NCI-H1417 treated with DMSO at 0.1 percent for 48 hours (cell line): ENCODE measurements at regions not wholly inside any gene's neighbourhood (a gene's known extent, or its start where the extent isn't known, plus 50 kb on each side); places are given as distances from the start of the nearest gene placed in this dataset.
"Not testable (repeated sequence)": the region's sequence is repeated elsewhere in the genome, so short reads cannot be mapped to it uniquely, and the experiment has no call there.

Experiments
- DNase-seq: peaks from one replicate; lab custom pipeline; 2025; lab: John Stamatoyannopoulos, UW

DNA sequence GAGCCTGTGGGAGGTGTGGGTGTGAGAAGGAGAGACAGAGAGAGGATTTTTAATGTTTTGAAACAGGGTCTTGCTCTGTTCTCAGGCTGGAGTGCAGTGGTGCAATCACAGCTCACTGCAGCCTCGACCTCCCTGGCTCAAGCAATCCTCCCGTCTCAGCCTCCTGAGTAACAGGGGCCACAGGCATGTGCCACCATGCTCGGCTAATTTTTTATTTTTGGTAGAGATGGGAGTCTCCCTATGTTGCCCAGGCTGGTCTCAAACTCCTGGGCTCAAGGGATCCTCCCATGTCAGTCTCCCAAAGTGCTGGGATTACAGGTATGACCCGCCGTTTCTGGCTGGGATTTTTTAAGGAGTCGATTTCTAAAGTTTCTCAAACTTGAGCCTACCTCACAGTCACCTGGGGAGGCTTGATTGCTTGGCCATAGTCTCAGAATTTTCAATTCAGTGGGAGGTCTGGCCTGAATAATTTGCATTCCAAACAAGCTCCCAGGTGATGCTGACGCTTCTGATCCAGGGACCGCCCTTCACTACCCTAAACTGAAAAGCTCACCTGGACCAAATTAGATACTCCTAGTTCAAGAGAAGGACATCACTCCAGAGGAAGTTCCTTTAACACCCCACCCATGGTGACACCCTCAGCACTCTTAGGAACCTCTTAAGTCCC is 70.8 kb upstream of the SLC1A4 start:
- no peak for DNase-seq

DNA sequence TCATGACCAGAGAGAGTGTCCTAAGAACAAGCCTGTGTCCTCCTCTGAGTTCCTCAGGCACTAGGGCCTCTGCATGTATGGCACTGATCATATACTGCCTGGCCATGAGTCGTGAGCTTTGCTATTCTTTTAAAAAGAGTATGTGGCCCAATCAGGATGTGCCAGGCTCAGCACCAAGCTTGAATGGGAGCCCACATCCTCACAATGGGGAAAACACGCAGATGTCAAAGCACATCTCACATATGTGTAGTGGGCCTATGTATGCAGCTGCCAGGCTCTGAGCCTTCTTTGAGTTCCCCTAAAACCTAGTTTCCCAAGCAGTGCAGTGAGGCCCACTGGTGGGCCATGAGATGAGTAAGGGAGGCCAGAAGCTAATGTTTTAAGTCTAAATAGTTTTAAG is 69.9 kb upstream of the SLC1A4 start:
- DNase-seq: no peak

DNA sequence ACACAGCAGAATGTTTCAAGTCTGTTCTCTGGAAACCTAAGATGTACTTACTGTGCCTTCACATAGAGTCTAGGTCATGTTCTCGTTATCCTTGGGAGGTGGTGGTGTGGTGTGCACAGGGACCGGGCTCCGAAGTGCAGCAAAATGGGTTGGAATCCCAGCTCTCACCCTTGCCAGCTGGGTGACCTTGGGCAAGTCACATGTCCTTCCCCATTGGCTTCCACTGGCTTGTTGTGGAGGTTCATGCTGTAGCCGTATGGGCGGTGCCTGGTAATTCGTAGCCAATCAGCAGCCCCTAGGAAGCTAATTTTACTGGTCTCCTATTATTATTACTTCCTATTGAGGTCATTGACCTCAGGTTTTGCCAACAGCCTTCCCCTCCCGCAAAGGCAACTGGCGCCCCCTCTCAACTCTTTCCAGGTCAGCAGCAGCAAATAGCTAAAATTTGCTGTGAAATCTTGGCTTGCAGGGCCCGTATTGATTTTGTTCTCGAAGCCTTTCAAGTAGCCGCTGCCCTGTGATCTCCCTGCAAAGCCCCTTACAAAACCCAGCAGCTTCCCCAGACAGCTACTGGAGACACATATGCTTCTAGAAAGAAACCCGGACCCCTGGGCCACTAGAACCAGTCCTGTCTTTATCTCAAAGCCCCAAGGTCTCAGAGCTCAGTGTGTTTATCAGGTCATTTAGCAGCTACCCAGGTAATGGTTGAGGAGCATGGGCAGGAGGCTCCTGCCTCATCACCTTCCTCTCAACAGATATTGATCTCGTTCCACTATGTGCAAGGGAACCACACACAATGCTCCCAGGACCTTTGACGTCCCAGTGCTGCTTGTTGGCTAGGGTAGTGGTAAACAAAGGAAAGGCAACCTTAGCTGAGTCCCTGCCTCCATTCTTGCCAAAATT is 66.5 kb upstream of the SLC1A4 start:
- no peak for DNase-seq

DNA sequence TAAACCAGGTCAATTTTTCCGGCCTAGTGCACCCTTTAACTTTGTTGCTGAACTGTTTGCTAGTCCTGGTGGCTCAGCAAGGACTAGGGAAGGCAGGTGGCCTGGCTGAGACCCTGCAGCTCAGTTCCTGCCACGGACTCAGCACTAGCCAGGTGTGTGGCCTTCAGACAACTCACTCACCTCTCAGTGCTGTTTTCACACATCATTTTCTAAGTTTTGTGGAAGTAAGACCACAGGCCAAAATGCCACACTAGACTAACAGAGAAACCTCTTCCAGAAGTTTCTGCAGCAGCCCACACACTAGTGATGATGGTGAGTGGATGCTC is 65.9 kb upstream of the SLC1A4 start:
- DNase-seq: no peak

DNA sequence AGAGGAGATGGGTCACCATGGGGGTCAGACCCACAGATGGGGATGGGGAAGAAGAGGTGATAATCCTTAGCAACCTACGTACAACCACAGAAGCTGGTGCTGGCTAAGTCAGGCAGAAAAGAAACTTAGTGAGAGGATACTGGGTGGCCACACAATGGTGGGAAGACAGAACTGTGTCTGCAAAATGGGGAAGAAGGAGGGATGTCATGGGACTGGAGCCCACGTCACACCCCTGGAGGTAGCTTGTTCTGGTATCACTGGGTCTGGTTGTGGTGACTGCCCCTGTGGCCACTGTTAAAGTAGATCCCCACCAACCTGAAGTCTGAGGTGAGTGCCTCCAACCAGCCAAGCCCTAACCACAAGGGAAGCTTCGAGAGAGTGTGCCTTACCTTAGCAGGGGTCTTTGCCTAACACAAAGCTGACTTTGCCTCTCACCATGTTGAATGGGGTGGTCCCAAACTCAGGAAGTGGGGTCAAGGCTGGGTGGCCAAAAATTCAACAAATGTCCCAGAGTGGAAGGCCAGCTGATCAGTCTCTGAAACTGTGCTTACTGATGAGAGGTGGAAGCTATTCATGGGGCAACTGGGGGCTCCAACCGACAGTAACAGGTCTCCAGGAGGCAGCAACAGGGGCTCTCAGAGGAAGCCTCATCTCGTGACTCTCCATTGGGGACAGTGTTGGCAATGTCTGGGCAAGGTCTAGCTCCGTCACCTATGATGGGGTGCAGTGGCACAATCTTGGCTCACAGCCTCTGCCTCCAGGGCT is 64.8 kb upstream of the SLC1A4 start:
- no peak for DNase-seq

DNA sequence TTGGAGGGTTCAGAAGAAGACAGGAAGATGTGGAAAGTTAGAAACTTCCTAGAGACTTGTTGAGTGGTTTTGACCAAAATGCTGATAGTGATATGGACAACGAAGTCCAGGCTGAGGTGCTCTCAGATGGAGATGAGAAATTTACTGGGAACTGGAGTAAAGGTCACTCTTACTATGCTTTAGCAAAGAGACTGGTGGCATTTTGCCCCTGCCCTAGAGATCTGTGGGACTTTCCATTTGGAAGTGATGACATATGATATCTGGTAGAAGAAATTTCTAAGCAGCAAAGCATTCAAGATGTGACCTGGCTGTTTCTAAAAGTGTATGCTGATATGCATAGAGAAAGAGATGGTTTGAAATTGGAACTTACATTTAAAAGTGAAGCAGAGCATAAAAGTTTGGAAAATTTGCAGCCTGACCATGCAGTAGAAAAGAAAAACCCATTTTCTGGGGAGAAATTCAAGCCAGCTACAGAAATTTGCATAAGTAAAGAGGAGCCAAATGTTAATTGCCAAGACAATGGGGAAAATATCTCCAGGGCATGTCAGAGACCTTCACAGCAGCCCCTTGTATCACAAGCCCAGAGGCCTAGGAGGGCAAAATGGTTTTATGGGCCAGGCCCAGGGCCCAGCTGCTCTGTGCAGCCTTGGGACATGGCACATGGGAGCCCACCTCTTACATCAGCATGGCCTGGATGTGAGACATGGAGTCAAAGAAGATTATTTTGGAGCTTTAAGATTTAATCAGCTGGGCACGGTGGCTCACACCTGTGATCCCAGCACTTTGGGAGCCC is 63.1 kb upstream of the SLC1A4 start:
- DNase-seq: not testable (repeated sequence)

DNA sequence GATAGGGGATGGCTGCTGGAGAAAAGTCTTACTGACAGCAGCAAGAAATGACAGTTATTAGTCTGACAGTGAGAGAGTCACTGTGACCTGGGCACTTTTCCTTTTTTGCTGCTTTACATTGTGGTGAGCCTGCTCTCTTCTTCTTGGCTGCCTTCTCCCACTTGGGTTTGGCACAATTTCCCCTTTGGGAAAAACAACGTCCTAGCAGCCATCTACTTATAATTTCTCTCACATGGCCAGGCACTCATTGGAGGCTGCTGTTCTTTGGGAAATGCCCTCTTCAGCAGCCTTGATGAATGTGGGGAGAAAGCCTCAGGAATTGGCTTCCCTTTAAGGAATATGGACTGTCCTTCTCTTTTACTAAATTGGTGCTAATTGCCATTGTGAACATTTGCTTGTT is 60.4 kb upstream of the SLC1A4 start:
- DNase-seq: no peak

DNA sequence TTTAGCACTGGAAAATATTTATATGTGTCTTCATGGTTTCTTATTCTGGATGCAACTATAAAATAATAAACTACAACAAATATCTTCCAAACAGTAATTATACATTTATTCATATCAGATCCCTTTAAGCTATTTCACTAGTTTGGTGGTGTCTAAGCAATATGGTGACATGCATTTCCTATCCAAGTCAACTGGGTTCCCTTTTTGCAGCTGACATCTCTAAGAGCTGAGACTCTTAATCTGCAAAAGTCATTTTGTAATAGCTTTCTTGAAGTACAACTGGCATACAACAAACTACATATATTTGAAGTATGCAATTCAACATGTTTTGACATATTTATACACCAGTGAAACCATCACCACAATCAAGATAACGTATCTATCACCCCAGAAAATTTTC is 59.9 kb upstream of the SLC1A4 start:
- DNase-seq: no peak

DNA sequence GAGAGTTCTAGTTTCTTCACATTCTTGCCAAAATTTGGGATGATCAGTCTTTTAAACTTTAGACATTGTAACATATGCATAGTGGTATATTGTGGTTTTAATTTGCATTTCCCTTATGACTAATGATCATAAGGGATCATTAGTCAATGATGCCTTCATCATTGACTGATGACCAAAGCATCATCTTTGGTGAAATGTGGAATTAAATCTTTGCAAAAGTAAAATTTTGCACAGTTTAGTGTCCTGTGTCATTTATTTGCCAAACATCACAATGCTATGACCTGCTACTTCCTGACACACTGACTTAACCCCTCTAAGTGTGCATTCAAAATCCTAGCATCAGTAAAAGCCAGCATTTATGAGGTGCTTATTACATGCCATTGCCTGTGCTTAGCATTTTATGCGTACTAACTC is 58.9 kb upstream of the SLC1A4 start:
- no peak for DNase-seq

DNA sequence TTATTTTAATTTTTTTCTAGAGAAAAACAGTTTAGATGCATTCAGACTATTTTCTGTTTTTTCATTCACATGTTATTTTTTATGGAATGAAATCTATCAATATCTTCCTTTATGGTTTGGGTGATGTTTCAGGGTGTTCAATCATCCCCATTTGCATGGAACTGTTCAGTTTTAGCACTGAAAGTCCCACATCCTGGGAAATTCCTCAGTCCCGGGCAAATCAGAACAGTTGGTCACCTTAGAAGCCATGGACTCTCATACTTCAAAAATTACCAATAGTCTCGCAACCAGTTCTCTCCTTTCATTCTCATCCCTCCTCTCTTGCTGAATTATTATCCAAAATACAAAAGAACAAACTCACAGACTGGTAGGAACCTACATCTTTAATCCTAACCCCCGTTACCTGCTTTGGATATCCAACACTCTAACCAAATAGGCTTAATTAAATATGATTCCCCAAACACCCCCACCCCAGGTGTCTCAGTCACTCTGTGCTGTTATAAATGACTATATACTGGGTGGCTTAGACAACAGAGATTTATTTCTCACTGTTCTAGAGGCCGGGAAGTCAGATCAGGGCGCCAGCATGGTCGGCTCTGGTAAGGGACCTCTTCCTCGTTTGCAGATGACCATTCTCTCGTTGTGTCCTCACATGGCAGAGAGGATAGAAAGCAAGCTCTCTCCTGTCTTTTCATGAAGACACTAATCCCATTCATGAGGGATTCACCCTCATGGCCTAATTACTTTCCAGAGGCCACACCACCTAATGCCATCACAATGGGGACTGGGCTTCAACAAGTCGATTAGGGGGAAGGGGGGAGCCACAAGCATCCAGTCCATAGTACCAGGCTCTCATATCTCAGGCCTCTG is 57.7 kb upstream of the SLC1A4 start:
- no peak for DNase-seq

DNA sequence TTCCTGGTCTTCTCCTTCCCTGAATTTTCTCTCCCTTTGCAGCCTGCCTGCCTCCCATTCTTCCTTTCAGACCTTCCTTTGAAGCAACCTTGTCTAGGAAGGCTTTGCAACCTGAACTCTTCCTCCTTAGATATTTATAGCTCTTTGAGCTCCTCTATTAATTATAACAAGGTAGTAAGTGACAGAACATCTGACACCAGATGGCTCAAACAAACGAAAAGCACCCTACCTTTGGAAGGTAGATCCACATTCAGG is 57.2 kb upstream of the SLC1A4 start:
- DNase-seq: no peak

DNA sequence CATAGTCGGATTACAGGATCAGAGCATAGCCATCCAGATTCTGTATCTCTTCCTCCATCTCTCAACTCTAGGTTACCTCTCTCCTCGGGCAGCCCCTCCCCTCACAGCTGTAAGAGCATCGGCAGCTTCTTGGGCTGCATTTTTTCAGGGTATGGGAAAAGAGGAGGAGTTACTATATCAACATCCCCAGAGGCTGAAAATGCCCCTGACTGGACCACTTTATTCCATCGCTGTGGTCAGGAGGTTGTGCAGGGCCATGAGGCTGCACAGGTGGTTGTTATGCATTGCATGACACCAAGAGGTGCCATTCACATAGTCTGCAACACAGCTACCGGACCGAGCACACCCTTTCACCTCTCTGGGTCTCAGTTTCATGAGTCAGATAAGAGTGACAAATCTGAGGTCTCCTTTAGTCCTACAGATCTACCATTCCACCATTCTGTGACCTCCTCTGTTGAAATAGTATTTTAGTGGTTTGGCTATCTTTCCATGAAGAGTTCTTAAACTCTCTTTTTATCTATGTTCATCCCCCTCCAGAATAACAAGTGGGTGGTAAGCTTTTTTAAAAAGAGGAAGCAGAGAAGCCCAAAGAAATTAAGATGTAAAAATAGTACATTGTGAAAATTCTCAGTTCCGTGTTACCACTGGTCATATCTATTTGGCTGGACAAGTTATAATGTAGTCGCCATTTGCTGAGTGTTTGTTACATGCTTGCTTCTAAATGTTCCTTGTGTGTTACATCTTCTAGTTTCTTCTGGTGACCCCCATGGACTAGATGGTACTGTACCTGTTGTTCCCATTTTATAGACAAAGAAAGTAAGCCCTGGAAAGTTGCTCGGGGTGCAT is 56.6 kb upstream of the SLC1A4 start:
- no peak for DNase-seq

DNA sequence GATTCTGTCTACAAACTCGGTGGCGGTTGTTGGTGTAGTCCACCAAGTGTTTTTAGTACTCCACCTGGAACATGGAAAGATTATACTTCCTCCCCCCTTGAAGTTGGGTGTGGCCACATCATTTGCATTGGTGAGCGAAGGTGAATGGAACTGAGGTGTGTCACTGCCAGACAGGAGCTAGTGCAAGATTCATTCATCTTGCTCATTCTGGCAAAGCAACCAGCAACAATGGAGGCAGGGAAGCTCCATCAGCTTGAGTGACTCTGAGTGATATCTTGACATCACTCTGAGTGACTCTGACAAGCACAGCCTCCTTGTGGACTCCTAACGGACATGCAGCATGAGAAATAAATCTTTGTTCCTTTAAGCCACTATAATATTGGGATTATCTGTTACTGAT is 54.7 kb upstream of the SLC1A4 start:
- DNase-seq: no peak

DNA sequence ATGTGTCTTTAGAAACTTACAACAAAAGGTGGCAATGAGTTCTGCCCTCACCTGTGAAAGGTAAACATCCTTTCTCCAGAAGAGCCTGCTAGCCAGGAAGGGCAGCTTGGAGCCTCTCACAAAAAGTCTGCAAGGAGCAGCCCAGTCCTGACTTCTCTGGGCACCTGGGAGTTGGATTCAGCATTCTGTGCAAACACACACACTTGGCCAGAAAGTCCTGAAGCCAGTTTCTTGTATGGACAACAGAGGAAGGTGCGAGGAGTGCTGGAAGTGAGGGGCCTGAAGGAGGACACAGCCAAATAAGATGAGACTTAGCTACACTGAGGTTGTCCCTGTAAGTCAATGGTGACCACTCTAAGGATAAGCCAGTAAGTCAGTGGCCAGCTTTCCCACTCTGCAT is 52.4 kb upstream of the SLC1A4 start:
- DNase-seq: no peak

DNA sequence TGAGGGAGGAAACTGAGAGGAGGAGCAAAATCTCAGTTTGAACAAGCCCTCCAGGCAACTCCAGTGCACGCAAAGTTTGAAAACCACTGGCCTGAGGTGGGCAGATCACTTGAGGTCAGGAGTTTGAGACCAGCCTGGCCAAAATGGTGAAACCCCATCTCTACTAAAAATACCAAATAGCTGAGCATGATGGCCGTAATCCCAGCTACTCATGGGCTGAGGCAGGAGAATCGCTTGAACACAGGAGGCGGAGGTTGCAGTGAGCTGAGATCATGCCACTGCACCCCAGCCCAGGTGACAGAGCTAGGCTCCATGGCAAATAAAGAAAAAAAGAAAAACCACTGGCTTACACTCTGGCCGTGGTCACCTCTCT is 51.9 kb upstream of the SLC1A4 start:
- DNase-seq: not testable (repeated sequence)

DNA sequence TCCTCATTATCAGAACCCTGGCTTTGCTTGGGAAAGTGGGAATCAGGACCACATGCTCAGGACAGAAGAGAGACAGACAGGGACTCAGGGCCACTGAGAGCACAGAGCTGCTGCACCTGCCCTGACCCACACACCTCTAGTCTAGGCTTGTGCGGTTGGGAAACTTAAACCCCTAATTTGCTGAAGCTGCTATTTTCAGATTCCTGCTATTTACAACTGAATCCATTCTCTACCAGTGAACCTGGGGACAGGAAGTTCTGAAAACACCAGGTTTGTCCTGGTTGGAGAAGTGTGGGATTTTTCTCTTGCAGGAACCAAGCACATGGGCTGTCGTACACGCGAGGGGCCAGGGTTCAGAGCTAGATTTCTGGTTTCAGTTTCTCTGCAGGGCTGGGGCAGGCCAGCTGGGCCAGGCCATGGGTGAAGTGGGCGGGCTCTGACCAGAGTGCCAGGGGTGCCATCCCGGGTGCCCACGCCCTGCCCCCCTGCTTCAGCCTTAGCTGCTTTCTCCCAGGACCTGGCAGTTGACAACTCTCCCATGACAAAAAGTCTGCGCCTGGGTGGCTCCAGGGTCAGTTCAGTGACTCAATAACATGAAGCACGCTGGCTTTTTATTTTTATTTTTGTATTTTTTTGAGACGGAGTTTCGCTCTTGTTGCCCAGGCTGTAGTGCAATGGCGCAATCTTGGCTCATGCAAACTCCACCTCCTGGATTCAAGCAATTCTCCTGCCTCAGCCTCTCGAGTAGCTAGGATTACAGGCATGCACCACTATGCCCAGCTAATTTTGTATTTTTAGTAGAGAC is 51.3 kb upstream of the SLC1A4 start:
- DNase-seq: no peak

DNA sequence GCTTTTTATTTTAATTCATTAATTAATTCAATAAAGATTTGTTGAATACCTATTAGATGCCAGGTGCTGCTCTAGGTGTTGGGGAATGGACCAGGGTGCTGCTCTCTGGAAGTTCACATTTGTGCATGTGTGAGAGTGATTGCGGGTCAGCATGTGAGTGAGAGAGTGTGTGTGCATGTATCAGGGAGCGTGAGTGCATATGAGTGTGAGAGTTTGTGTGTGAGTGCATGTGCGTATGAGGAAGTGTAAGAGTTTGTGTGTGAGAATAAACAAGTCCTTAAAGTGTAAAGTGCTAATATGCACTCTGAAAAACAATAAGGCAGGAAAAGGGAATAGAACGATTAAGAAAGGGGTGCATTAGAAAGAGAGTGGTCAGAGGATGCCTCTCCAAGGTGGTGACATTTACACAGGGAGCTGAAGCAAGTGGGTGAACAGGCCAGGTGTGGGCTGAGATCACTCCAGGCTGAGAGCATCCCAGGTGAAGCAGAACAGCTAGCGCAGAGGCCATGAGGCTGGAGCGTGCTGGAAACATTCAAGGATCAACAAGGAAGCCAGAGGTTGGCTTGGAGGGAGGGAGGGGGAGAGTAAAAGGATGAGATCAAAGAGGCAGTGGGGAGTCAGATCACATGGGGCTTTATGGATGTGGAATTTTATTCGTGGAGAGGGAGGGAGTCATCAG is 50.5 kb upstream of the SLC1A4 start:
- no peak for DNase-seq

DNA sequence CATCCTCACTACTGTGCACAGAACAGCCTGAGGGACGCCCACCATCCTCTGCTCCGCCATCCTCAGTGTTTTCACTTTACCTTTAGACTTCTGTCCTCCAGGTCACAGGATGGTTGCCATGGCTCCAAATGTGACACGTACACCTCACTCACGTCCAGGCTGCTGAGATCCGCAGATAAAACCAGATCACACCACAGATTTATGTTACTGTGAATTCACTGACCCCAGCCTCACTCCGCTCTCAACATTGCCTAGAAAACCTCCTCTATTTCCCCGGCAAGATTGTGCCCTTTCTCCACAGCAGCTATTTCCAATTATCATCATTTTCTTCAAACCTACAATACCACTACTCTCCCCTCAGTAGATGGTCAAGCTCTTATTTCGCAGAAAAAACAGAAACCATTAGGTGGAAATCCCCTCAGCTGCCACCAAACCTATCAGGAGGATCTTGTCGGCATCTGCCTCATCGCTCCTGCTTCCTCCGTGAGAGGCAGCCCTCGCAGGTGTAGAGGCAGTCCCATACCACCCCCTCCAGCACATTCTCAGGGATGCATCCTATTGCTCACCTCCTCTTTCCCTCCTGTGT is 49.8 kb upstream of the SLC1A4 start:
- DNase-seq: no peak
